ENCODE measurements at regions not wholly inside any gene's neighbourhood (a gene's known extent, or its start where the extent isn't known, plus 50 kb on each side); places are given as distances from the start of the nearest gene placed in this dataset.

- Histone ChIP-seq H3K4me3 (ENCODE audit: insufficient read depth, low read depth, low read length) (no peak overlapping the region), H3K27me3 (ENCODE audit: control insufficient read depth, insufficient read depth, low read length, poor library complexity, severe bottlenecking) (no peaks in the 10 kb centered on the region), H3K36me3 (ENCODE audit: control insufficient read depth, insufficient read depth, low read length) (no peaks in the 10 kb centered on the region), H3K9me3 (ENCODE audit: control insufficient read depth, low read length) (no peaks in the 10 kb centered on the region), H3K4me1 (ENCODE audit: control insufficient read depth, insufficient read depth, low read length) (no peaks in the 10 kb centered on the region), H3K27ac (ENCODE audit: insufficient read depth, low read depth, low read length, poor library complexity, severe bottlenecking) (no peak overlapping the region)
- WGBS, 2 experiments, result 86 to 95% methylated on average over 1 of the region's 1 CpG
These were observed 797.2 kb downstream of the TNS3 start for GRCh38 chr7:46784732-46785131.

- H3K27me3 ChIP-seq (ENCODE audit: control insufficient read depth, insufficient read depth, low read length, poor library complexity, severe bottlenecking), result no peaks in the 10 kb centered on the region
- H3K27ac ChIP-seq (ENCODE audit: insufficient read depth, low read depth, low read length, poor library complexity, severe bottlenecking), result no peak overlapping the region
- H3K4me1 ChIP-seq (ENCODE audit: control insufficient read depth, insufficient read depth, low read length), result no peaks in the 10 kb centered on the region
- H3K9me3 ChIP-seq (ENCODE audit: control insufficient read depth, low read length), result no peaks in the 10 kb centered on the region
- 89 to 94% methylated on average over 2 of the region's 2 CpGs for WGBS, 2 experiments
- no peaks in the 10 kb centered on the region for H3K36me3 ChIP-seq (ENCODE audit: control insufficient read depth, insufficient read depth, low read length)
- no peak overlapping the region for H3K4me3 ChIP-seq (ENCODE audit: insufficient read depth, low read depth, low read length)
These were observed 799.9 kb downstream of the TNS3 start for GRCh38 chr7:46781901-46782439.

- no peaks in the 10 kb centered on the region for H3K27me3 ChIP-seq (ENCODE audit: control insufficient read depth, insufficient read depth, low read length, poor library complexity, severe bottlenecking)
- no peaks in the 10 kb centered on the region for H3K9me3 ChIP-seq (ENCODE audit: control insufficient read depth, low read length)
- H3K27ac ChIP-seq (ENCODE audit: insufficient read depth, low read depth, low read length, poor library complexity, severe bottlenecking), result no peak overlapping the region
- 29 to 41% methylated on average over 1 of the region's 1 CpG for WGBS, 2 experiments
- H3K4me1 ChIP-seq (ENCODE audit: control insufficient read depth, insufficient read depth, low read length), result peaks cover 2% of the 10 kb centered on the region
- no peak overlapping the region for H3K4me3 ChIP-seq (ENCODE audit: insufficient read depth, low read depth, low read length)
- no peaks in the 10 kb centered on the region for H3K36me3 ChIP-seq (ENCODE audit: control insufficient read depth, insufficient read depth, low read length)
These were observed 805.1 kb downstream of the TNS3 start for GRCh38 chr7:46776790-46777189.

- WGBS, 2 experiments, result 64 to 71% methylated on average over 2 of the region's 2 CpGs
These were observed 806.1 kb downstream of the TNS3 start for GRCh38 chr7:46775776-46776175.

GRCh38 chr7:46775020-46775419 lies 806.9 kb downstream of the TNS3 start:
- no peak overlapping the region for H3K4me3 ChIP-seq (ENCODE audit: insufficient read depth, low read depth, low read length)
- H3K27ac ChIP-seq (ENCODE audit: insufficient read depth, low read depth, low read length, poor library complexity, severe bottlenecking), result no peak overlapping the region
- WGBS, 2 experiments, result 86 to 88% methylated on average over 1 of the region's 1 CpG
- H3K36me3 ChIP-seq (ENCODE audit: control insufficient read depth, insufficient read depth, low read length), result no peaks in the 10 kb centered on the region
- H3K9me3 ChIP-seq (ENCODE audit: control insufficient read depth, low read length), result no peaks in the 10 kb centered on the region
- H3K4me1 ChIP-seq (ENCODE audit: control insufficient read depth, insufficient read depth, low read length), result peaks cover 2% of the 10 kb centered on the region
- no peaks in the 10 kb centered on the region for H3K27me3 ChIP-seq (ENCODE audit: control insufficient read depth, insufficient read depth, low read length, poor library complexity, severe bottlenecking)

More at GRCh38 chr7:46775776-46776175, 806.1 kb downstream of the TNS3 start:
- no peaks in the 10 kb centered on the region for H3K36me3 ChIP-seq (ENCODE audit: control insufficient read depth, insufficient read depth, low read length)
- H3K4me1 ChIP-seq (ENCODE audit: control insufficient read depth, insufficient read depth, low read length), result peaks cover 2% of the 10 kb centered on the region
- H3K4me3 ChIP-seq (ENCODE audit: insufficient read depth, low read depth, low read length), result no peak overlapping the region
- no peak overlapping the region for H3K27ac ChIP-seq (ENCODE audit: insufficient read depth, low read depth, low read length, poor library complexity, severe bottlenecking)
- no peaks in the 10 kb centered on the region for H3K27me3 ChIP-seq (ENCODE audit: control insufficient read depth, insufficient read depth, low read length, poor library complexity, severe bottlenecking)
- no peaks in the 10 kb centered on the region for H3K9me3 ChIP-seq (ENCODE audit: control insufficient read depth, low read length)

- Histone ChIP-seq H3K4me3 (ENCODE audit: insufficient read depth, low read depth, low read length) (no peak overlapping the region), H3K9me3 (ENCODE audit: control insufficient read depth, low read length) (no peaks in the 10 kb centered on the region), H3K4me1 (ENCODE audit: control insufficient read depth, insufficient read depth, low read length) (peaks cover 2% of the 10 kb centered on the region), H3K27me3 (ENCODE audit: control insufficient read depth, insufficient read depth, low read length, poor library complexity, severe bottlenecking) (no peaks in the 10 kb centered on the region), H3K27ac (ENCODE audit: insufficient read depth, low read depth, low read length, poor library complexity, severe bottlenecking) (no peak overlapping the region), H3K36me3 (ENCODE audit: control insufficient read depth, insufficient read depth, low read length) (no peaks in the 10 kb centered on the region)
- WGBS, 2 experiments, result 86 to 94% methylated on average over 1 of the region's 1 CpG
These were observed 807.4 kb downstream of the TNS3 start for GRCh38 chr7:46774515-46774914.

- Histone ChIP-seq H3K27ac (ENCODE audit: insufficient read depth, low read depth, low read length, poor library complexity, severe bottlenecking) (no peak overlapping the region), H3K27me3 (ENCODE audit: control insufficient read depth, insufficient read depth, low read length, poor library complexity, severe bottlenecking) (no peaks in the 10 kb centered on the region), H3K4me3 (ENCODE audit: insufficient read depth, low read depth, low read length) (no peak overlapping the region), H3K4me1 (ENCODE audit: control insufficient read depth, insufficient read depth, low read length) (peaks cover 2% of the 10 kb centered on the region), H3K9me3 (ENCODE audit: control insufficient read depth, low read length) (no peaks in the 10 kb centered on the region), H3K36me3 (ENCODE audit: control insufficient read depth, insufficient read depth, low read length) (no peaks in the 10 kb centered on the region)
- WGBS, 2 experiments, result 91 to 96% methylated on average over 1 of the region's 1 CpG
These were observed 809.1 kb downstream of the TNS3 start for GRCh38 chr7:46772776-46773175.

- Histone ChIP-seq H3K9me3 (ENCODE audit: control insufficient read depth, low read length) (no peaks in the 10 kb centered on the region), H3K27ac (ENCODE audit: insufficient read depth, low read depth, low read length, poor library complexity, severe bottlenecking) (no peak overlapping the region), H3K4me1 (ENCODE audit: control insufficient read depth, insufficient read depth, low read length) (no peaks in the 10 kb centered on the region), H3K4me3 (ENCODE audit: insufficient read depth, low read depth, low read length) (no peak overlapping the region), H3K36me3 (ENCODE audit: control insufficient read depth, insufficient read depth, low read length) (no peaks in the 10 kb centered on the region), H3K27me3 (ENCODE audit: control insufficient read depth, insufficient read depth, low read length, poor library complexity, severe bottlenecking) (no peaks in the 10 kb centered on the region)
- WGBS, 2 experiments, result 96 to 100% methylated on average over 1 of the region's 1 CpG
These were observed 814.8 kb downstream of the TNS3 start for GRCh38 chr7:46767071-46767470.

- H3K4me1 ChIP-seq (ENCODE audit: control insufficient read depth, insufficient read depth, low read length), result no peaks in the 10 kb centered on the region
- WGBS, 2 experiments, result 87 to 96% methylated on average over 3 of the region's 3 CpGs
- H3K27me3 ChIP-seq (ENCODE audit: control insufficient read depth, insufficient read depth, low read length, poor library complexity, severe bottlenecking), result no peaks in the 10 kb centered on the region
- no peak overlapping the region for H3K4me3 ChIP-seq (ENCODE audit: insufficient read depth, low read depth, low read length)
- no peak overlapping the region for H3K27ac ChIP-seq (ENCODE audit: insufficient read depth, low read depth, low read length, poor library complexity, severe bottlenecking)
- no peaks in the 10 kb centered on the region for H3K36me3 ChIP-seq (ENCODE audit: control insufficient read depth, insufficient read depth, low read length)
- no peaks in the 10 kb centered on the region for H3K9me3 ChIP-seq (ENCODE audit: control insufficient read depth, low read length)
These were observed 817.6 kb downstream of the TNS3 start for GRCh38 chr7:46764100-46764936.

GRCh38 chr7:46763344-46763743 lies 818.6 kb downstream of the TNS3 start:
- no peak overlapping the region for H3K4me3 ChIP-seq (ENCODE audit: insufficient read depth, low read depth, low read length)
- H3K36me3 ChIP-seq (ENCODE audit: control insufficient read depth, insufficient read depth, low read length), result no peaks in the 10 kb centered on the region
- WGBS, 2 experiments, result 80 to 87% methylated on average over 3 of the region's 3 CpGs
- H3K27ac ChIP-seq (ENCODE audit: insufficient read depth, low read depth, low read length, poor library complexity, severe bottlenecking), result no peak overlapping the region
- H3K27me3 ChIP-seq (ENCODE audit: control insufficient read depth, insufficient read depth, low read length, poor library complexity, severe bottlenecking), result no peaks in the 10 kb centered on the region
- no peaks in the 10 kb centered on the region for H3K4me1 ChIP-seq (ENCODE audit: control insufficient read depth, insufficient read depth, low read length)
- H3K9me3 ChIP-seq (ENCODE audit: control insufficient read depth, low read length), result no peaks in the 10 kb centered on the region
